GM21390 (cell line): ENCODE measurements at regions not wholly inside any gene's neighbourhood (a gene's known extent, or its start where the extent isn't known, plus 50 kb on each side); places are given as distances from the start of the nearest gene placed in this dataset.
A peak's percentile ranks its signal among the peaks of the same experiment; 100 is the strongest.

Experiments used
- ATAC-seq: cut with Tn5 transposase; IDR thresholded peaks from one replicate; pipeline ENCODE4 v1.9.1; 2021; ENCODE audit not compliant: unreplicated experiment

- no peak for ATAC-seq
Measured at GRCh38 chr12:28814246-28814645, 334.8 kb upstream of the FAR2 start.

GRCh38 chr12:28817524-28817923 is 331.6 kb upstream of the FAR2 start:
- no peak for ATAC-seq

- no peak for ATAC-seq
Measured at GRCh38 chr12:28824193-28824846, 324.8 kb upstream of the FAR2 start.

GRCh38 chr12:28824849-28825248 is 324.2 kb upstream of the FAR2 start:
- ATAC-seq = no peak

- no peak for ATAC-seq
Measured at GRCh38 chr12:28826766-28827165, 322.3 kb upstream of the FAR2 start.

- no peak for ATAC-seq
Measured at GRCh38 chr12:28827861-28828260, 321.2 kb upstream of the FAR2 start.

- ATAC-seq = no peak
Measured at GRCh38 chr12:28828318-28828717, 320.8 kb upstream of the FAR2 start.

GRCh38 chr12:28830491-28830890 is 318.6 kb upstream of the FAR2 start:
- ATAC-seq = no peak

GRCh38 chr12:28844718-28845117 is 304.4 kb upstream of the FAR2 start:
- no peak for ATAC-seq

GRCh38 chr12:28851781-28852180 is 297.3 kb upstream of the FAR2 start:
- no peak for ATAC-seq

- no peak for ATAC-seq
Measured at GRCh38 chr12:28855761-28856310, 293.2 kb upstream of the FAR2 start.

- ATAC-seq = no peak
Measured at GRCh38 chr12:28857369-28857768, 291.7 kb upstream of the FAR2 start.

GRCh38 chr12:28859551-28859950 is 289.5 kb upstream of the FAR2 start:
- no peak for ATAC-seq

- no peak for ATAC-seq
Measured at GRCh38 chr12:28865776-28866175, 283.3 kb upstream of the FAR2 start.

GRCh38 chr12:28866296-28866695 is 282.8 kb upstream of the FAR2 start:
- ATAC-seq = no peak

- ATAC-seq = no peak
Measured at GRCh38 chr12:28866715-28867503, 282.2 kb upstream of the FAR2 start.

GRCh38 chr12:28868414-28868813 is 280.7 kb upstream of the FAR2 start:
- no peak for ATAC-seq

- no peak for ATAC-seq
Measured at GRCh38 chr12:28869197-28869596, 279.9 kb upstream of the FAR2 start.

GRCh38 chr12:28870839-28871440 is 278.1 kb upstream of the FAR2 start:
- no peak for ATAC-seq

- peak; percentile 80 for ATAC-seq
Measured at GRCh38 chr12:28872654-28873268, 276.3 kb upstream of the FAR2 start.

GRCh38 chr12:28874758-28875157 is 274.3 kb upstream of the FAR2 start:
- no peak for ATAC-seq
